ENCODE measurements at regions not wholly inside any gene's neighbourhood (a gene's known extent, or its start where the extent isn't known, plus 50 kb on each side); places are given as distances from the start of the nearest gene placed in this dataset.

- no peaks in the 10 kb centered on the region for H3K27me3 ChIP-seq (replicated peaks in 1 of 2; ENCODE audit: control insufficient read depth in 2 of 2, insufficient read depth in 2 of 2, low read length in 1 of 2)
- H3K36me3 ChIP-seq (ENCODE audit: control insufficient read depth in 2 of 2, insufficient read depth in 2 of 2, low read length in 1 of 2): no peaks in the 10 kb centered on the region
- no peaks in the 10 kb centered on the region for H3K79me2 ChIP-seq (ENCODE audit: control insufficient read depth, insufficient read depth, low read length)
- no peaks in the 10 kb centered on the region for H3K4me1 ChIP-seq (ENCODE audit: control insufficient read depth, insufficient read depth, low read length)
- TF ChIP-seq, protein P1, sequence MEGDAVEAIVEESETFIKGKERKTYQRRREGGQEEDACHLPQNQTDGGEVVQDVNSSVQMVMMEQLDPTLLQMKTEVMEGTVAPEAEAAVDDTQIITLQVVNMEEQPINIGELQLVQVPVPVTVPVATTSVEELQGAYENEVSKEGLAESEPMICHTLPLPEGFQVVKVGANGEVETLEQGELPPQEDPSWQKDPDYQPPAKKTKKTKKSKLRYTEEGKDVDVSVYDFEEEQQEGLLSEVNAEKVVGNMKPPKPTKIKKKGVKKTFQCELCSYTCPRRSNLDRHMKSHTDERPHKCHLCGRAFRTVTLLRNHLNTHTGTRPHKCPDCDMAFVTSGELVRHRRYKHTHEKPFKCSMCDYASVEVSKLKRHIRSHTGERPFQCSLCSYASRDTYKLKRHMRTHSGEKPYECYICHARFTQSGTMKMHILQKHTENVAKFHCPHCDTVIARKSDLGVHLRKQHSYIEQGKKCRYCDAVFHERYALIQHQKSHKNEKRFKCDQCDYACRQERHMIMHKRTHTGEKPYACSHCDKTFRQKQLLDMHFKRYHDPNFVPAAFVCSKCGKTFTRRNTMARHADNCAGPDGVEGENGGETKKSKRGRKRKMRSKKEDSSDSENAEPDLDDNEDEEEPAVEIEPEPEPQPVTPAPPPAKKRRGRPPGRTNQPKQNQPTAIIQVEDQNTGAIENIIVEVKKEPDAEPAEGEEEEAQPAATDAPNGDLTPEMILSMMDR (IDR thresholded peaks at IDR 0.05 in 2 of 3, conservative IDR thresholded peaks at IDR 0.05 in 1 of 3; ENCODE audit: control insufficient read depth in 2 of 3, extremely low read depth in 1 of 3, insufficient read depth in 1 of 3, low read depth in 3 of 3, low read length in 3 of 3): no peak
- no peak for TF ChIP-seq SPI1 (IDR thresholded peaks at IDR 0.05; ENCODE audit: borderline replicate concordance, insufficient read depth, low read depth, low read length)
- no peak overlapping the region for H2AFZ ChIP-seq (ENCODE audit: control insufficient read depth, low read depth, low read length)
- no TSS peak for BruUV-seq (replicated peaks)
- ATAC-seq: no peak
- ChIA-PET SMC1A (ENCODE audit: uncharacterized antibody, unreplicated experiment) (no interaction called here), CTCF (no interaction called here), RAD21 (ENCODE audit: unreplicated experiment) (no interaction called here), POLR2A (no interaction called here)
- no peak for FAIRE-seq
- intact Hi-C loops (cut with micrococcal nuclease; ENCODE audit: unreplicated experiment): no loop called here
- no peaks in the 10 kb centered on the region for H3K9me3 ChIP-seq (replicated peaks; ENCODE audit: control insufficient read depth, insufficient read depth, low read length)
- no peaks in the 10 kb centered on the region for H4K20me1 ChIP-seq (ENCODE audit: control insufficient read depth, insufficient read depth)
- H3K9ac ChIP-seq (ENCODE audit: control insufficient read depth, insufficient read depth, low read length): no peak overlapping the region
- no peak overlapping the region for H3K4me3 ChIP-seq
- in situ Hi-C loops (cut with MboI): no loop called here
- no peak overlapping the region for H3K4me2 ChIP-seq (ENCODE audit: control insufficient read depth, insufficient read depth)
- no peak for DNase-seq (ENCODE audit: low read depth, low spot score)
- WGBS (ENCODE audit: insufficient coverage, insufficient replicate concordance, low lambda C conversion rate, missing lambda C conversion rate): 0% methylated on average over 1 of the region's 1 CpG
- no peak overlapping the region for H3K27ac ChIP-seq (ENCODE audit: control insufficient read depth, insufficient read depth)
Observed at GRCh38 chr11:13594044-13594443, 74.4 kb upstream of the FAR1 start.

- in situ Hi-C loops (cut with MboI) (no loop called here), intact Hi-C loops (cut with micrococcal nuclease; ENCODE audit: unreplicated experiment) (no loop called here)
- Histone ChIP-seq H3K79me2 (ENCODE audit: control insufficient read depth, insufficient read depth, low read length) (no peaks in the 10 kb centered on the region), H3K27ac (ENCODE audit: control insufficient read depth, insufficient read depth) (no peak overlapping the region), H3K4me2 (ENCODE audit: control insufficient read depth, insufficient read depth) (no peak overlapping the region), H3K27me3 (replicated peaks in 1 of 2; ENCODE audit: control insufficient read depth in 2 of 2, insufficient read depth in 2 of 2, low read length in 1 of 2) (no peaks in the 10 kb centered on the region), H3K9me3 (replicated peaks; ENCODE audit: control insufficient read depth, insufficient read depth, low read length) (no peaks in the 10 kb centered on the region; the same call in 2 of the 3 replicates), H3K36me3 (ENCODE audit: control insufficient read depth in 2 of 2, insufficient read depth in 2 of 2, low read length in 1 of 2) (no peaks in the 10 kb centered on the region), H3K9ac (ENCODE audit: control insufficient read depth, insufficient read depth, low read length) (no peak overlapping the region), H3K4me3 (no peak overlapping the region), H2AFZ (ENCODE audit: control insufficient read depth, low read depth, low read length) (no peak overlapping the region), H4K20me1 (ENCODE audit: control insufficient read depth, insufficient read depth) (no peaks in the 10 kb centered on the region), H3K4me1 (ENCODE audit: control insufficient read depth, insufficient read depth, low read length) (no peaks in the 10 kb centered on the region)
- RAD21 ChIA-PET (ENCODE audit: unreplicated experiment): no interaction called here
- POLR2A ChIA-PET: no interaction called here
- no TSS peak for BruUV-seq (replicated peaks)
- FAIRE-seq (no peak), ATAC-seq (no peak), DNase-seq (ENCODE audit: low read depth, low spot score) (no peak)
- CTCF ChIA-PET: no interaction called here
- WGBS (ENCODE audit: insufficient coverage, insufficient replicate concordance, low lambda C conversion rate, missing lambda C conversion rate): 2% methylated on average over 3 of the region's 3 CpGs
- SMC1A ChIA-PET (ENCODE audit: uncharacterized antibody, unreplicated experiment): interaction anchor here (1.1 kb wide), 1 partner anchor 12 kb away, joined by 3 read pairs; no protein-coding TSS in a partner anchor
- TF ChIP-seq NRF1 (conservative IDR thresholded peaks at IDR 0.05; ENCODE audit: low read depth, low read length) (no peak), NFYB (IDR thresholded peaks at IDR 0.05; ENCODE audit: insufficient read depth, low read depth, low read length) (no peak), BRCA1 (IDR thresholded peaks at IDR 0.05; ENCODE audit: low read depth, low read length) (no peak), NBN (IDR thresholded peaks at IDR 0.05) (no peak), BACH1 (IDR thresholded peaks at IDR 0.05; ENCODE audit: borderline replicate concordance) (no peak), POU2F2 (IDR thresholded peaks at IDR 0.05; ENCODE audit: borderline replicate concordance, low read depth, low read length) (no peak), RELB (IDR thresholded peaks at IDR 0.05; ENCODE audit: low read depth) (no peak), PBX3 (IDR thresholded peaks at IDR 0.05; ENCODE audit: insufficient replicate concordance, low read depth, low read length) (no peak)
- TF ChIP-seq, protein P2, sequence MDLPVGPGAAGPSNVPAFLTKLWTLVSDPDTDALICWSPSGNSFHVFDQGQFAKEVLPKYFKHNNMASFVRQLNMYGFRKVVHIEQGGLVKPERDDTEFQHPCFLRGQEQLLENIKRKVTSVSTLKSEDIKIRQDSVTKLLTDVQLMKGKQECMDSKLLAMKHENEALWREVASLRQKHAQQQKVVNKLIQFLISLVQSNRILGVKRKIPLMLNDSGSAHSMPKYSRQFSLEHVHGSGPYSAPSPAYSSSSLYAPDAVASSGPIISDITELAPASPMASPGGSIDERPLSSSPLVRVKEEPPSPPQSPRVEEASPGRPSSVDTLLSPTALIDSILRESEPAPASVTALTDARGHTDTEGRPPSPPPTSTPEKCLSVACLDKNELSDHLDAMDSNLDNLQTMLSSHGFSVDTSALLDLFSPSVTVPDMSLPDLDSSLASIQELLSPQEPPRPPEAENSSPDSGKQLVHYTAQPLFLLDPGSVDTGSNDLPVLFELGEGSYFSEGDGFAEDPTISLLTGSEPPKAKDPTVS (IDR thresholded peaks at IDR 0.05; ENCODE audit: low read depth, low read length): no peak
Observed at GRCh38 chr11:13578514-13579140, 82.8 kb upstream of the PTH start.
